ENCODE measurements at regions not wholly inside any gene's neighbourhood (a gene's known extent, or its start where the extent isn't known, plus 50 kb on each side); places are given as distances from the start of the nearest gene placed in this dataset.

GRCh38 chr11:69394869-69395246 lies 86.6 kb upstream of the LINC01488 start:
- DNase-seq: no peak

- no peak for DNase-seq
Observed at GRCh38 chr11:69395287-69395686, 86.2 kb upstream of the LINC01488 start.

- DNase-seq: no peak
Observed at GRCh38 chr11:69396051-69396947, 85.2 kb upstream of the LINC01488 start.

GRCh38 chr11:69396948-69397307 lies 84.5 kb upstream of the LINC01488 start:
- no peak for DNase-seq

- DNase-seq: no peak
Observed at GRCh38 chr11:69397732-69398131, 83.7 kb upstream of the LINC01488 start.

GRCh38 chr11:69398529-69399492 lies 82.7 kb upstream of the LINC01488 start:
- DNase-seq: no peak

- no peak for DNase-seq
Observed at GRCh38 chr11:69400140-69400539, 81.3 kb upstream of the LINC01488 start.

GRCh38 chr11:69400771-69401590 lies 80.5 kb upstream of the LINC01488 start:
- no peak for DNase-seq

- DNase-seq: no peak
Observed at GRCh38 chr11:69401715-69402114, 79.7 kb upstream of the LINC01488 start.

- DNase-seq: no peak
Observed at GRCh38 chr11:69402251-69402887, 79.1 kb upstream of the LINC01488 start.

- DNase-seq: no peak
Observed at GRCh38 chr11:69403556-69404215, 77.8 kb upstream of the LINC01488 start.

GRCh38 chr11:69406060-69406459 lies 75.4 kb upstream of the LINC01488 start:
- DNase-seq: no peak

- DNase-seq: no peak
Observed at GRCh38 chr11:69409812-69410645, 71.4 kb upstream of the LINC01488 start.

- no peak for DNase-seq
Observed at GRCh38 chr11:69411257-69411924, 70.1 kb upstream of the LINC01488 start.

- no peak for DNase-seq
Observed at GRCh38 chr11:69413015-69413801, 68.3 kb upstream of the LINC01488 start.

- DNase-seq: no peak
Observed at GRCh38 chr11:69413993-69414392, 67.5 kb upstream of the LINC01488 start.

GRCh38 chr11:69414773-69415187 lies 66.7 kb upstream of the LINC01488 start:
- no peak for DNase-seq

- no peak for DNase-seq
Observed at GRCh38 chr11:69415411-69416142, 65.9 kb upstream of the LINC01488 start.

- no peak for DNase-seq
Observed at GRCh38 chr11:69416143-69416515, 65.3 kb upstream of the LINC01488 start.

Data from CD4-positive, alpha-beta T cell treated with Interleukin-17A for 1 hour (primary cell).